ENCODE measurements at regions not wholly inside any gene's neighbourhood (a gene's known extent, or its start where the extent isn't known, plus 50 kb on each side); places are given as distances from the start of the nearest gene placed in this dataset.

DNA sequence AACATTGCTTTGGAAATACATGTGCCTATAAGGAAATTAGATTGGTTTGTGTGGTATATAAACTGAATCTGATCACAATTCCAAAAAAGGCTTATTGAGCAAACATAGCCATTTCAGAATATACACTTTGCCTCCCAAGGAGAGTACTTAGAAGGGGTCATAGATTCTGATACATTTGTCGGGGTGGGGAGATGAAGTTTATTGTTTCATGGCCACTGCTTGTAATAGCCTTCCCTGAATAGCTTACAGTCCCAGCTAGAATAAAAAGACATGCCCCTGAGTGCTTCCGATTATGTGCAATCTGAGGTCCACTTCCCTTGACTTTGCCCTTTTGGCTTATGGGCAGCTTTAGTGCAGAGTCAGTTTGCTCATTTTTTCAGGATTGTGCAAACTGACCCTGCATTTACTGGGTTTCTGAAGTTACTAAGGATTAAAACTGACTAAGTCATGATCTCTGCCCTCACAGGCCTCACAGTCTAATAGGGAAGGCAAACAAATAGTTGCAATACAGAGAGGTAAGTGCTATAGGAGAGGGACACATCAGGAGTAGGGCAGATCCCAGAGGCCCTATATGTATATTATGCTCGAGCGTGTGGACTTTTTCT is 184.2 kb downstream of the BLID start (continued):
- TF ChIP-seq, protein P1, sequence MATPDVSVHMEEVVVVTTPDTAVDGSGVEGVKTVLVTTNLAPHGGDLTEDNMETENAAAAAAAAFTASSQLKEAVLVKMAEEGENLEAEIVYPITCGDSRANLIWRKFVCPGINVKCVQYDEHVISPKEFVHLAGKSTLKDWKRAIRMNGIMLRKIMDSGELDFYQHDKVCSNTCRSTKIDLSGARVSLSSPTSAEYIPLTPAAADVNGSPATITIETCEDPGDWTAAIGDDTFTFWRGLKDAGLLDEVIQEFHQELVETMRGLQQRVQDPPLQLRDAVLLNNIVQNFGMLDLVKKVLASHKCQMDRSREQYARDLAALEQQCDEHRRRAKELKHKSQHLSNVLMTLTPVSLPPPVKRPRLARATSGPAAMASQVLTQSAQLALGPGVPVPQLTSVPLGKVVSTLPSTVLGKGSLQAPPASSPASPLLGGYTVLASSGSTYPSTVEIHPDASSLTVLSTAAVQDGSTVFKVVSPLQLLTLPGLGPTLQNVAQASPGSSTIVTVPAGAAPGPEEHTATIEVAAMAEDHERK (CRISPR knock-in tag; IDR thresholded peaks at IDR 0.05; ENCODE audit: low read depth) = no peak
- TF ChIP-seq ZNF792 (CRISPR knock-in tag; IDR thresholded peaks at IDR 0.05) (peak; percentile 88; the same call in 1 of the 2 replicates), XRCC5 (optimal IDR thresholded peaks at IDR 0.05; ENCODE audit: low read length) (peak; percentile 51), ZNF766 (CRISPR knock-in tag; IDR thresholded peaks at IDR 0.05; ENCODE audit: borderline replicate concordance) (no peak), PLRG1 (conservative IDR thresholded peaks at IDR 0.05) (no peak), NR3C1 (CRISPR knock-in tag; IDR thresholded peaks at IDR 0.05) (no peak)
- TF ChIP-seq, protein P2, sequence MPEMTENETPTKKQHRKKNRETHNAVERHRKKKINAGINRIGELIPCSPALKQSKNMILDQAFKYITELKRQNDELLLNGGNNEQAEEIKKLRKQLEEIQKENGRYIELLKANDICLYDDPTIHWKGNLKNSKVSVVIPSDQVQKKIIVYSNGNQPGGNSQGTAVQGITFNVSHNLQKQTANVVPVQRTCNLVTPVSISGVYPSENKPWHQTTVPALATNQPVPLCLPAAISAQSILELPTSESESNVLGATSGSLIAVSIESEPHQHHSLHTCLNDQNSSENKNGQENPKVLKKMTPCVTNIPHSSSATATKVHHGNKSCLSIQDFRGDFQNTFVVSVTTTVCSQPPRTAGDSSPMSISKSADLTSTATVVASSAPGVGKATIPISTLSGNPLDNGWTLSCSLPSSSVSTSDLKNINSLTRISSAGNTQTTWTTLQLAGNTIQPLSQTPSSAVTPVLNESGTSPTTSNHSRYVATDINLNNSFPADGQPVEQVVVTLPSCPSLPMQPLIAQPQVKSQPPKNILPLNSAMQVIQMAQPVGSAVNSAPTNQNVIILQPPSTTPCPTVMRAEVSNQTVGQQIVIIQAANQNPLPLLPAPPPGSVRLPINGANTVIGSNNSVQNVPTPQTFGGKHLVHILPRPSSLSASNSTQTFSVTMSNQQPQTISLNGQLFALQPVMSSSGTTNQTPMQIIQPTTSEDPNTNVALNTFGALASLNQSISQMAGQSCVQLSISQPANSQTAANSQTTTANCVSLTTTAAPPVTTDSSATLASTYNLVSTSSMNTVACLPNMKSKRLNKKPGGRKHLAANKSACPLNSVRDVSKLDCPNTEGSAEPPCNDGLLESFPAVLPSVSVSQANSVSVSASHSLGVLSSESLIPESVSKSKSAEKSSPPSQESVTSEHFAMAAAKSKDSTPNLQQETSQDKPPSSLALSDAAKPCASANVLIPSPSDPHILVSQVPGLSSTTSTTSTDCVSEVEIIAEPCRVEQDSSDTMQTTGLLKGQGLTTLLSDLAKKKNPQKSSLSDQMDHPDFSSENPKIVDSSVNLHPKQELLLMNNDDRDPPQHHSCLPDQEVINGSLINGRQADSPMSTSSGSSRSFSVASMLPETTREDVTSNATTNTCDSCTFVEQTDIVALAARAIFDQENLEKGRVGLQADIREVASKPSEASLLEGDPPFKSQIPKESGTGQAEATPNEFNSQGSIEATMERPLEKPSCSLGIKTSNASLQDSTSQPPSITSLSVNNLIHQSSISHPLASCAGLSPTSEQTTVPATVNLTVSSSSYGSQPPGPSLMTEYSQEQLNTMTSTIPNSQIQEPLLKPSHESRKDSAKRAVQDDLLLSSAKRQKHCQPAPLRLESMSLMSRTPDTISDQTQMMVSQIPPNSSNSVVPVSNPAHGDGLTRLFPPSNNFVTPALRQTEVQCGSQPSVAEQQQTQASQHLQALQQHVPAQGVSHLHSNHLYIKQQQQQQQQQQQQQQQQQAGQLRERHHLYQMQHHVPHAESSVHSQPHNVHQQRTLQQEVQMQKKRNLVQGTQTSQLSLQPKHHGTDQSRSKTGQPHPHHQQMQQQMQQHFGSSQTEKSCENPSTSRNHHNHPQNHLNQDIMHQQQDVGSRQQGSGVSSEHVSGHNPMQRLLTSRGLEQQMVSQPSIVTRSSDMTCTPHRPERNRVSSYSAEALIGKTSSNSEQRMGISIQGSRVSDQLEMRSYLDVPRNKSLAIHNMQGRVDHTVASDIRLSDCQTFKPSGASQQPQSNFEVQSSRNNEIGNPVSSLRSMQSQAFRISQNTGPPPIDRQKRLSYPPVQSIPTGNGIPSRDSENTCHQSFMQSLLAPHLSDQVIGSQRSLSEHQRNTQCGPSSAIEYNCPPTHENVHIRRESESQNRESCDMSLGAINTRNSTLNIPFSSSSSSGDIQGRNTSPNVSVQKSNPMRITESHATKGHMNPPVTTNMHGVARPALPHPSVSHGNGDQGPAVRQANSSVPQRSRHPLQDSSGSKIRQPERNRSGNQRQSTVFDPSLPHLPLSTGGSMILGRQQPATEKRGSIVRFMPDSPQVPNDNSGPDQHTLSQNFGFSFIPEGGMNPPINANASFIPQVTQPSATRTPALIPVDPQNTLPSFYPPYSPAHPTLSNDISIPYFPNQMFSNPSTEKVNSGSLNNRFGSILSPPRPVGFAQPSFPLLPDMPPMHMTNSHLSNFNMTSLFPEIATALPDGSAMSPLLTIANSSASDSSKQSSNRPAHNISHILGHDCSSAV (CRISPR knock-in tag; IDR thresholded peaks at IDR 0.05; ENCODE audit: borderline replicate concordance) = no peak
- TF ChIP-seq, protein P3, sequence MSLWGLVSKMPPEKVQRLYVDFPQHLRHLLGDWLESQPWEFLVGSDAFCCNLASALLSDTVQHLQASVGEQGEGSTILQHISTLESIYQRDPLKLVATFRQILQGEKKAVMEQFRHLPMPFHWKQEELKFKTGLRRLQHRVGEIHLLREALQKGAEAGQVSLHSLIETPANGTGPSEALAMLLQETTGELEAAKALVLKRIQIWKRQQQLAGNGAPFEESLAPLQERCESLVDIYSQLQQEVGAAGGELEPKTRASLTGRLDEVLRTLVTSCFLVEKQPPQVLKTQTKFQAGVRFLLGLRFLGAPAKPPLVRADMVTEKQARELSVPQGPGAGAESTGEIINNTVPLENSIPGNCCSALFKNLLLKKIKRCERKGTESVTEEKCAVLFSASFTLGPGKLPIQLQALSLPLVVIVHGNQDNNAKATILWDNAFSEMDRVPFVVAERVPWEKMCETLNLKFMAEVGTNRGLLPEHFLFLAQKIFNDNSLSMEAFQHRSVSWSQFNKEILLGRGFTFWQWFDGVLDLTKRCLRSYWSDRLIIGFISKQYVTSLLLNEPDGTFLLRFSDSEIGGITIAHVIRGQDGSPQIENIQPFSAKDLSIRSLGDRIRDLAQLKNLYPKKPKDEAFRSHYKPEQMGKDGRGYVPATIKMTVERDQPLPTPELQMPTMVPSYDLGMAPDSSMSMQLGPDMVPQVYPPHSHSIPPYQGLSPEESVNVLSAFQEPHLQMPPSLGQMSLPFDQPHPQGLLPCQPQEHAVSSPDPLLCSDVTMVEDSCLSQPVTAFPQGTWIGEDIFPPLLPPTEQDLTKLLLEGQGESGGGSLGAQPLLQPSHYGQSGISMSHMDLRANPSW (CRISPR knock-in tag; IDR thresholded peaks at IDR 0.05; ENCODE audit: borderline replicate concordance) = peak; percentile 86; the same call in 1 of the 2 replicates
- TF ChIP-seq, protein P4, sequence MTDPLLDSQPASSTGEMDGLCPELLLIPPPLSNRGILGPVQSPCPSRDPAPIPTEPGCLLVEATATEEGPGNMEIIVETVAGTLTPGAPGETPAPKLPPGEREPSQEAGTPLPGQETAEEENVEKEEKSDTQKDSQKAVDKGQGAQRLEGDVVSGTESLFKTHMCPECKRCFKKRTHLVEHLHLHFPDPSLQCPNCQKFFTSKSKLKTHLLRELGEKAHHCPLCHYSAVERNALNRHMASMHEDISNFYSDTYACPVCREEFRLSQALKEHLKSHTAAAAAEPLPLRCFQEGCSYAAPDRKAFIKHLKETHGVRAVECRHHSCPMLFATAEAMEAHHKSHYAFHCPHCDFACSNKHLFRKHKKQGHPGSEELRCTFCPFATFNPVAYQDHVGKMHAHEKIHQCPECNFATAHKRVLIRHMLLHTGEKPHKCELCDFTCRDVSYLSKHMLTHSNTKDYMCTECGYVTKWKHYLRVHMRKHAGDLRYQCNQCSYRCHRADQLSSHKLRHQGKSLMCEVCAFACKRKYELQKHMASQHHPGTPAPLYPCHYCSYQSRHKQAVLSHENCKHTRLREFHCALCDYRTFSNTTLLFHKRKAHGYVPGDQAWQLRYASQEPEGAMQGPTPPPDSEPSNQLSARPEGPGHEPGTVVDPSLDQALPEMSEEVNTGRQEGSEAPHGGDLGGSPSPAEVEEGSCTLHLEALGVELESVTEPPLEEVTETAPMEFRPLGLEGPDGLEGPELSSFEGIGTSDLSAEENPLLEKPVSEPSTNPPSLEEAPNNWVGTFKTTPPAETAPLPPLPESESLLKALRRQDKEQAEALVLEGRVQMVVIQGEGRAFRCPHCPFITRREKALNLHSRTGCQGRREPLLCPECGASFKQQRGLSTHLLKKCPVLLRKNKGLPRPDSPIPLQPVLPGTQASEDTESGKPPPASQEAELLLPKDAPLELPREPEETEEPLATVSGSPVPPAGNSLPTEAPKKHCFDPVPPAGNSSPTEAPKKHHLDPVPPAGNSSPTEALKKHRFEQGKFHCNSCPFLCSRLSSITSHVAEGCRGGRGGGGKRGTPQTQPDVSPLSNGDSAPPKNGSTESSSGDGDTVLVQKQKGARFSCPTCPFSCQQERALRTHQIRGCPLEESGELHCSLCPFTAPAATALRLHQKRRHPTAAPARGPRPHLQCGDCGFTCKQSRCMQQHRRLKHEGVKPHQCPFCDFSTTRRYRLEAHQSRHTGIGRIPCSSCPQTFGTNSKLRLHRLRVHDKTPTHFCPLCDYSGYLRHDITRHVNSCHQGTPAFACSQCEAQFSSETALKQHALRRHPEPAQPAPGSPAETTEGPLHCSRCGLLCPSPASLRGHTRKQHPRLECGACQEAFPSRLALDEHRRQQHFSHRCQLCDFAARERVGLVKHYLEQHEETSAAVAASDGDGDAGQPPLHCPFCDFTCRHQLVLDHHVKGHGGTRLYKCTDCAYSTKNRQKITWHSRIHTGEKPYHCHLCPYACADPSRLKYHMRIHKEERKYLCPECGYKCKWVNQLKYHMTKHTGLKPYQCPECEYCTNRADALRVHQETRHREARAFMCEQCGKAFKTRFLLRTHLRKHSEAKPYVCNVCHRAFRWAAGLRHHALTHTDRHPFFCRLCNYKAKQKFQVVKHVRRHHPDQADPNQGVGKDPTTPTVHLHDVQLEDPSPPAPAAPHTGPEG (CRISPR knock-in tag; IDR thresholded peaks at IDR 0.05) = no peak

Measured in HepG2 (cell line).